ENCODE measurements at regions not wholly inside any gene's neighbourhood (a gene's known extent, or its start where the extent isn't known, plus 50 kb on each side); places are given as distances from the start of the nearest gene placed in this dataset.

- TF ChIP-seq CTCF (IDR thresholded peaks at IDR 0.05) = no peak
- TF ChIP-seq POLR2A (IDR thresholded peaks at IDR 0.05) = no peak
- no peak for TF ChIP-seq POLR2AphosphoS5 (IDR thresholded peaks at IDR 0.05)
These were observed 143.2 kb downstream of the SLITRK5 start for GRCh38 chr13:87814403-87814802.

All from prostate gland (tissue), 2 donors.